Uterus (tissue), 2 donors: ENCODE measurements at regions not wholly inside any gene's neighbourhood (a gene's known extent, or its start where the extent isn't known, plus 50 kb on each side); places are given as distances from the start of the nearest gene placed in this dataset.

ENCODE experiments used
- POLR2A ChIP-seq, 2 donors: fragments of 450-650 bp; IDR thresholded peaks; one replicate each; pipeline ENCODE4 v1.6.1; 2016; ENCODE audit warnings: antibody characterized with exemption in 2 of 2, mild to moderate bottlenecking in 1 of 2, moderate library complexity in 1 of 2
- TF ChIP-seq, protein P1 (sequence below), 4 experiments: fragments of 200-600 bp in 2 of 4; fragments of 450-650 bp in 2 of 4; sonication (generic) in 2 of 4; IDR thresholded peaks; one replicate each; pipeline ENCODE4 v1.5.1; 2016 to 2019; ENCODE audit warnings: antibody characterized with exemption in 4 of 4, mild to moderate bottlenecking in 2 of 4, moderate library complexity in 1 of 4

DNA sequence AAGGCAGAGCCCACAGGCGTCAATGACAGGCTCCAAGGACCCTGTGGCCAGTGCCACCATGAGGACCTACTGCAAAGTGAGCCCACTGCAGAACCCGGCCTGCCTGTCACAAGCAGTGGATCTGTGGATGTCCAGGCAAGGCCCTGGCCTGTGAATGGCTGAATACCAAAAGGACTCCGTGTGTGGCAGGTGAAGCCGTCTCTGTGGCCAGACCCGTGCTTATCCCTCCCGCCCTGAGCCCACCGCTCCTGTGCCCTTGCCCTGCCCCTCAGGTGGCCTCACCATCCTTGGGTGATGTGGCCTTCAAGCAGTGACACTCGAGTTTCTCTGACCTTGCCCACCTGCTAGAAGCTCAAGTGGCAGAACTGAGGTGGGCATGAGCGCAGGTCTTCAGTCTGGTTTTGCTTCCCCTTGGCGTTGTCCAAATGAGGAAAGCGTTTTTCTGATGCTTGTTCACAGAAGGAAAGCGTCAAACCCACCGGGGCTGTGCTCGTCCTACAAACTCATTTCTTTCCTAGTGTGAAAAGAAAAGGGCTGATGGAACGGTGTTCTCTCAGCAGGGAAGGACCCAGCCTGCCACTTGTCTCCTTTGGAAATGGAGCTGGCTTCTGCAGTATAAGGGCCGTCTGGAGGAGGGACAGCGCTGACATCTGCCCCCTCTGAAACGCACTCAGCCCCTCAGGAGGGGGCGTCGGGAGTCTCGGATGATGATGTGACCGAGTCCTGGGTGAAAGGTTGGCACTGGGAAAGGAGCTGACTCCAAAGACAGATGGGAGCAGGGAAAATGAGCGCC lies 377.7 kb upstream of the IRX4 start:
- TF ChIP-seq, protein P1, sequence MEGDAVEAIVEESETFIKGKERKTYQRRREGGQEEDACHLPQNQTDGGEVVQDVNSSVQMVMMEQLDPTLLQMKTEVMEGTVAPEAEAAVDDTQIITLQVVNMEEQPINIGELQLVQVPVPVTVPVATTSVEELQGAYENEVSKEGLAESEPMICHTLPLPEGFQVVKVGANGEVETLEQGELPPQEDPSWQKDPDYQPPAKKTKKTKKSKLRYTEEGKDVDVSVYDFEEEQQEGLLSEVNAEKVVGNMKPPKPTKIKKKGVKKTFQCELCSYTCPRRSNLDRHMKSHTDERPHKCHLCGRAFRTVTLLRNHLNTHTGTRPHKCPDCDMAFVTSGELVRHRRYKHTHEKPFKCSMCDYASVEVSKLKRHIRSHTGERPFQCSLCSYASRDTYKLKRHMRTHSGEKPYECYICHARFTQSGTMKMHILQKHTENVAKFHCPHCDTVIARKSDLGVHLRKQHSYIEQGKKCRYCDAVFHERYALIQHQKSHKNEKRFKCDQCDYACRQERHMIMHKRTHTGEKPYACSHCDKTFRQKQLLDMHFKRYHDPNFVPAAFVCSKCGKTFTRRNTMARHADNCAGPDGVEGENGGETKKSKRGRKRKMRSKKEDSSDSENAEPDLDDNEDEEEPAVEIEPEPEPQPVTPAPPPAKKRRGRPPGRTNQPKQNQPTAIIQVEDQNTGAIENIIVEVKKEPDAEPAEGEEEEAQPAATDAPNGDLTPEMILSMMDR (IDR thresholded peaks at IDR 0.05): no peak
- TF ChIP-seq POLR2A (IDR thresholded peaks at IDR 0.05): no peak
